Gastrocnemius medialis (tissue), 4 donors: ENCODE measurements at regions not wholly inside any gene's neighbourhood (a gene's known extent, or its start where the extent isn't known, plus 50 kb on each side); places are given as distances from the start of the nearest gene placed in this dataset.

ENCODE experiments used
- ATAC-seq, 2 donors: fragments of 150-250 bp; one replicate each; pipeline ENCODE4 v1.9.1; 2016
- DNase-seq, 2 donors: peaks; one replicate each; pipeline ENCODE4 v3.0.0-alpha.2; 2019
- H3K27ac ChIP-seq, 4 donors: fragments of 200-600 bp; sonication (generic); 1 replicate in 1 of 4; 2 replicates in 3 of 4; pipeline ENCODE4 v1.5.1; 2016 to 2018; ENCODE audit warnings: mild to moderate bottlenecking in 2 of 4, moderate library complexity in 1 of 4
- H3K27me3 ChIP-seq, 3 donors: fragments of 200-600 bp; sonication (generic) in 2 of 3; 1 replicate in 1 of 3; 2 replicates in 2 of 3; pipeline versions ENCODE4 v1.5.1 to v1.6.0; 2016 to 2019; ENCODE audit warnings: mild to moderate bottlenecking in 1 of 3, moderate library complexity in 1 of 3
- H3K36me3 ChIP-seq, 2 donors: fragments of 200-600 bp; sonication (generic) in 1 of 2; one replicate each; pipeline ENCODE4 v1.5.1; 2017 to 2018
- H3K4me1 ChIP-seq, 2 donors: fragments of 200-600 bp; sonication (generic) in 1 of 2; one replicate each; pipeline ENCODE4 v1.5.1; 2016 to 2017; ENCODE audit warnings: mild to moderate bottlenecking in 2 of 2
- H3K4me3 ChIP-seq, 4 donors: fragments of 200-600 bp; sonication (generic) in 3 of 4; 1 replicate in 1 of 4; 2 replicates in 3 of 4; pipeline ENCODE4 v1.5.1; 2016 to 2019; ENCODE audit warnings: mild to moderate bottlenecking in 2 of 4
- H3K9me3 ChIP-seq, 3 donors: fragments of 200-600 bp; sonication (generic) in 2 of 3; 1 replicate in 1 of 3; 2 replicates in 2 of 3; pipeline ENCODE4 v1.5.1; 2016 to 2019
- POLR2A ChIP-seq, 2 donors: fragments of 450-650 bp; IDR thresholded peaks; one replicate each; pipeline ENCODE4 v1.6.1; 2017; ENCODE audit warnings: antibody characterized with exemption in 2 of 2, mild to moderate bottlenecking in 2 of 2, moderate library complexity in 2 of 2
- in situ Hi-C, 4 donors: fragments of 200-750 bp; cut with MboI; loops; one replicate each; pipeline versions ENCODE4 v1.15.0 to v1.8.0; 2017; ENCODE audit warnings: low sequenced_read_pairs in 4 of 4
- intact Hi-C: fragments of 100-400 bp; cut with DNase I; formaldehyde crosslinking; loops from one replicate; pipeline ENCODE4 v1.15.1; 2023; ENCODE audit warnings: low total_unique reads
- TF ChIP-seq, protein P1 (sequence below), 5 experiments: fragments of 450-650 bp in 3 of 5; fragments of 200-600 bp in 2 of 5; sonication (generic) in 2 of 5; IDR thresholded peaks in 4 of 5; conservative IDR thresholded peaks in 1 of 5; 1 replicate in 4 of 5; 2 replicates in 1 of 5; pipeline ENCODE4 v1.5.1; 2016 to 2019; ENCODE audit warnings: antibody characterized with exemption in 5 of 5, mild to moderate bottlenecking in 3 of 5, moderate library complexity in 3 of 5

DNA sequence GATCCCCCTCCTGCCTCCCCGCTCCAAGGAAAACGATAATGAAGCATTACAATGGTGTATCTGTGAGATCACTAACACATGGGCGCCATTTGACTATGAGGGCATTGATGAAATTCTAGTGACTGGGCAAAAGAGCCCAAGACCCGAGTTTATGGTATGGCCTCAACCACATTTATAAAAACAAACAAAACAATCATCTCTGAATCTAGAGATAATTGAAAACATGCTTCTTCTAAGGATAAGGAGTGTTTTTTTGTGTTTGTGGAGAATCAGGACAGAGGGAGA, 100.9 kb upstream of the SEMA6A start:
- TF ChIP-seq, protein P1, sequence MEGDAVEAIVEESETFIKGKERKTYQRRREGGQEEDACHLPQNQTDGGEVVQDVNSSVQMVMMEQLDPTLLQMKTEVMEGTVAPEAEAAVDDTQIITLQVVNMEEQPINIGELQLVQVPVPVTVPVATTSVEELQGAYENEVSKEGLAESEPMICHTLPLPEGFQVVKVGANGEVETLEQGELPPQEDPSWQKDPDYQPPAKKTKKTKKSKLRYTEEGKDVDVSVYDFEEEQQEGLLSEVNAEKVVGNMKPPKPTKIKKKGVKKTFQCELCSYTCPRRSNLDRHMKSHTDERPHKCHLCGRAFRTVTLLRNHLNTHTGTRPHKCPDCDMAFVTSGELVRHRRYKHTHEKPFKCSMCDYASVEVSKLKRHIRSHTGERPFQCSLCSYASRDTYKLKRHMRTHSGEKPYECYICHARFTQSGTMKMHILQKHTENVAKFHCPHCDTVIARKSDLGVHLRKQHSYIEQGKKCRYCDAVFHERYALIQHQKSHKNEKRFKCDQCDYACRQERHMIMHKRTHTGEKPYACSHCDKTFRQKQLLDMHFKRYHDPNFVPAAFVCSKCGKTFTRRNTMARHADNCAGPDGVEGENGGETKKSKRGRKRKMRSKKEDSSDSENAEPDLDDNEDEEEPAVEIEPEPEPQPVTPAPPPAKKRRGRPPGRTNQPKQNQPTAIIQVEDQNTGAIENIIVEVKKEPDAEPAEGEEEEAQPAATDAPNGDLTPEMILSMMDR (IDR thresholded peaks at IDR 0.05 in 4 of 5, conservative IDR thresholded peaks at IDR 0.05 in 1 of 5), result no peak
- no peak for TF ChIP-seq POLR2A (IDR thresholded peaks at IDR 0.05)
- ATAC-seq (no peak), DNase-seq (no peak)
- intact Hi-C loops (no loop called here), in situ Hi-C loops (no loop called here)
- no peaks in the 10 kb centered on the region for H3K9me3 ChIP-seq
- no peak overlapping the region for H3K4me3 ChIP-seq
- H3K36me3 ChIP-seq, result no peaks in the 10 kb centered on the region
- no peaks in the 10 kb centered on the region for H3K27me3 ChIP-seq
- no peak overlapping the region for H3K27ac ChIP-seq
- no peaks in the 10 kb centered on the region for H3K4me1 ChIP-seq

DNA sequence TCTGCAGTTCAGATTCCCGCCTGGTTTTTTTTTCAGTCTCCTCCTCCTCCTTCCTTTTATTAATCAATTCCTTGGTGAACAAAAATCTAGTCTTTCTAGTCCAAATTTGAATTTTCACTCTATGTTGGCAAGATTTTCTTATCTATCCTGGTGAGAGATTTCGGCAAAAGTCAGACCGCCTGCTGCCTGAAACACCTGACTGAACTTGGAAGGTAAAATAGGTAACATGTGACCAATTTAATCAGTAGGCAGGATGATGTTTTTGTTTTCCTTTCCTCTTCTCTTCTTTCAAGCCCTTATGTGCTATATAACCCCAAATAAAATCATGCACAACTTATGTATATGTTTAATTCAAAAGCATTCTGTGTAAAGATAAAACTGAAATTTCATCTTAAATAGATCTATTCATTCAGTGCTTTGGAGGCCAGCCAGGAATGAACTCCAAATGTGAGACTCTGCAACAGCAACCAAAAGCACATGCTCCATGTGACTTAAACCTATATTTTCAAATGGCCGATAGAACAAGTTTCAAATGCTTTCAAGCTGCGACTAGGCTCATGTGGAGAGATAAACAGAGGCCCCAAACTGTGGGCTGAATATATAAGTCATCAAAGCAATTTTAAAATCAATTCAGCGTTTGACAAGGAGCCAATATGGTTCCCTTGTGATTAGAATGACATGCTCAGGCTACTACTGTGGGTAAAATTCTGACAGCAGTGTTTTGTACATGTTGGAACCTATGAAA, 100.4 kb upstream of the SEMA6A start:
- TF ChIP-seq, protein P1 (IDR thresholded peaks at IDR 0.05 in 4 of 5, conservative IDR thresholded peaks at IDR 0.05 in 1 of 5), result no peak
- no peak for TF ChIP-seq POLR2A (IDR thresholded peaks at IDR 0.05)
- Histone ChIP-seq H3K36me3 (no peaks in the 10 kb centered on the region), H3K27me3 (no peaks in the 10 kb centered on the region), H3K4me1 (peaks cover 4% of the 10 kb centered on the region in 2 donors), H3K27ac (no peak overlapping the region), H3K9me3 (no peaks in the 10 kb centered on the region), H3K4me3 (no peak overlapping the region)
- ATAC-seq, result no peak
- intact Hi-C loops (no loop called here), in situ Hi-C loops (no loop called here)
- no peak for DNase-seq

DNA sequence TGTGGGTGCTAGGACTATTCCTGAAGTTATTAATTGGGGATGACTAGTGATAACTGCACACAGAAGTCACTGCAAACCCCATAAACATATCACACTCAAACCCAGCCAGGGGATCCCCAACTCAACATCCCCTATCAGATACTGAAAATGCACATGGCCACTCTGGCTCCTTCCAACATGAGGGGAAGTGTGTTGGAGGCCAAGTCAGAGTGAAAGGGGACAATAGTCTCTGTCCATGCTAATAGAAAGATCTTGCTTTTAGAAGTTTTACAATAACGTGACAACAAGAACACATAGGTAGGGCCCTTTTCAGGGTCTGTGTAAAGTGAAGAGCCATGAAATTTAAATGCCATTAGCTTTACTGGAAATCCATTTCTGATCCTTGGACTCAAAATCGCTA, 98.8 kb upstream of the SEMA6A start:
- in situ Hi-C loops, result no loop called here

DNA sequence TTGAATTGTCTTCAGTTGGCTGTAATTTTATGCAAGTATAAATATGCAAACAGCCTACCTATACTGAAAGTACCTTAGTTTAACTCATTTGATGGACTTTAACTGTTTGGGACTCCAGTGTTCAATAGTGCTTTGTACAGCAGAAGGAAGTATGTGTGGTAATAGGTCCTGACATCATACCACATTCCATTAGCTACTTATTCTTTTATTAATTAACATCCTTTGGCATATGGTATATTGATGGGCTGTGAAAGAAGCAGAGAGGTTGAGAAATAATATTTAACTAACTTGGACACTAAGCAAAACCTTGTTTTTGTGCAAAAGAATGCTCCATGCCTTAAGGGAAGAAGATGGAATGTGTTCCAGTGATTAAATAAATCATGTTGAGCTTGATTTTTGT, 97.6 kb upstream of the SEMA6A start:
- in situ Hi-C loops (no loop called here), intact Hi-C loops (no loop called here)
- Histone ChIP-seq H3K4me1 (peaks cover 4 to 7% of the 10 kb centered on the region in 2 donors), H3K9me3 (no peaks in the 10 kb centered on the region), H3K4me3 (no peak overlapping the region), H3K27me3 (no peaks in the 10 kb centered on the region), H3K36me3 (no peaks in the 10 kb centered on the region), H3K27ac (no peak overlapping the region)
- ATAC-seq (no peak), DNase-seq (no peak)
- TF ChIP-seq, protein P1 (IDR thresholded peaks at IDR 0.05 in 4 of 5, conservative IDR thresholded peaks at IDR 0.05 in 1 of 5), result no peak
- no peak for TF ChIP-seq POLR2A (IDR thresholded peaks at IDR 0.05)

More for the DNA sequence above, 98.8 kb upstream of the SEMA6A start:
- no peaks in the 10 kb centered on the region for H3K27me3 ChIP-seq
- no peak for TF ChIP-seq POLR2A (IDR thresholded peaks at IDR 0.05)
- TF ChIP-seq, protein P1 (IDR thresholded peaks at IDR 0.05 in 4 of 5, conservative IDR thresholded peaks at IDR 0.05 in 1 of 5), result no peak
- DNase-seq (no peak), ATAC-seq (no peak)
- intact Hi-C loops, result no loop called here
- H3K4me3 ChIP-seq, result no peak overlapping the region
- H3K36me3 ChIP-seq, result no peaks in the 10 kb centered on the region
- H3K9me3 ChIP-seq, result no peaks in the 10 kb centered on the region
- H3K4me1 ChIP-seq, result peaks cover 4 to 7% of the 10 kb centered on the region in 2 donors
- no peak overlapping the region for H3K27ac ChIP-seq

DNA sequence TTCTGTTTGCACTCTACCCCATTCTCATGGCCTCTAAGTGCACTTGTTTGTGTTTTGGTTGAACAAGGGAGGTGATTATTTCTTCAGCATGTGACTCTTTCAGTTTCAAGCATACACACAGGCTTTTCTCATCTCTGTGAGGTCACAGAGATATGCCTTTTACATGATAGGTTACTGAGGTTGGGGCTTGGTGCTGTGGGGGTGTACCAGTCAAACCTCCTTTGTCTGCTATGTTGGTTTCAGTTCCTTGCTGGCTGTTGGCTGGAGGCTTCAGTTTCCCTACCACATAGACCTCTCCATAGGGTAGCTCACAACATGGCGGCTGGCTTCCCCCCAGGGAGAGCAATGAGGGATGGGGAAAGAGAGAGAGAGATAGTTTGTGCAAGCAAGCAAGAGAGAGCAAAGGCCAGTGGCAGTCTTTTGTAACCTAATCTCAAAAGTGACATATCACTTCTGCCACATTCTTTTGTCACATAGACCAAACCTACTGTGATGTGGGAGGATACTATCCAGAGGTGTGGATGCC, 96.7 kb upstream of the SEMA6A start:
- H3K4me1 ChIP-seq, result peaks cover 4 to 7% of the 10 kb centered on the region in 2 donors
- no peak for DNase-seq
- no peak overlapping the region for H3K4me3 ChIP-seq
- H3K9me3 ChIP-seq, result no peaks in the 10 kb centered on the region
- intact Hi-C loops (no loop called here), in situ Hi-C loops (no loop called here)
- no peaks in the 10 kb centered on the region for H3K27me3 ChIP-seq
- ATAC-seq, result no peak
- no peaks in the 10 kb centered on the region for H3K36me3 ChIP-seq
- TF ChIP-seq, protein P1 (IDR thresholded peaks at IDR 0.05 in 4 of 5, conservative IDR thresholded peaks at IDR 0.05 in 1 of 5), result no peak
- no peak for TF ChIP-seq POLR2A (IDR thresholded peaks at IDR 0.05)
- no peak overlapping the region for H3K27ac ChIP-seq
